ENCODE measurements at regions not wholly inside any gene's neighbourhood (a gene's known extent, or its start where the extent isn't known, plus 50 kb on each side); places are given as distances from the start of the nearest gene placed in this dataset.

DNA sequence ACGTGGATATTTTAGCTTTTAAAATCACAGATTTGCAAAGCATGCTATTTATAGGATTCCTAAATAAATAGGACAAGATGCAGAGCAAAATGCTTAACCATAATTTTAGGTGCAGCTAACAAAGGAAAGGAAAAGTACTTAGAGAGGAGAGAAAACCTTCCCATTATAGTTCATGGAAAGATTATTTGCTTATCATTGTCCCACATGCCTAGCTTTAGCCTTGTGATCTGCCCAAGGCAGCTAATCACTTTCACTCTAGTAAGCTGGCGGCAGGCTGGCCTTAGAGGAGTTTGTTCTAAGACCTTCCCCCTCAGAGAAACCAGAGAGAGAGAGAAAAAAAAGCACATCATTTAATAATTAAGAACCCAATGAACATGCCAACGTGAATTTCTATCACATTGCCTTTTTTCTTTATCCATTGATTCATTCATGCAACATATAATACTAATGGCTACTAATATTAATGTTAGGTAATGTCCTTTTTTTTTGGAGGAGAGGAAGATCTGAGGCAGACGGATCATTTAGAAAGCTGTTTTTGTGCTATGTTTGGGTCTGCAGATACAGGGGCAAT, 274.6 kb downstream of the ARL4A start:
- Histone ChIP-seq H3K4me2 (no peak overlapping the region), H3K4me3 (IDR thresholded peaks at IDR 0.05; ENCODE audit: insufficient read depth, low read depth, low read length) (no peak overlapping the region), H3K9ac (no peak overlapping the region), H2AFZ (ENCODE audit: low read depth) (no peak overlapping the region), H3K4me1 (ENCODE audit: low read depth, poor library complexity, severe bottlenecking) (no peaks in the 10 kb centered on the region), H3K27ac (no peak overlapping the region), H3K27me3 (ENCODE audit: insufficient read depth, low read depth) (no peaks in the 10 kb centered on the region), H4K20me1 (ENCODE audit: insufficient read depth) (no peaks in the 10 kb centered on the region), H3K79me2 (ENCODE audit: insufficient read depth, low read depth) (no peaks in the 10 kb centered on the region), H3K36me3 (ENCODE audit: insufficient read depth) (no peaks in the 10 kb centered on the region)
- TF ChIP-seq, protein P1, sequence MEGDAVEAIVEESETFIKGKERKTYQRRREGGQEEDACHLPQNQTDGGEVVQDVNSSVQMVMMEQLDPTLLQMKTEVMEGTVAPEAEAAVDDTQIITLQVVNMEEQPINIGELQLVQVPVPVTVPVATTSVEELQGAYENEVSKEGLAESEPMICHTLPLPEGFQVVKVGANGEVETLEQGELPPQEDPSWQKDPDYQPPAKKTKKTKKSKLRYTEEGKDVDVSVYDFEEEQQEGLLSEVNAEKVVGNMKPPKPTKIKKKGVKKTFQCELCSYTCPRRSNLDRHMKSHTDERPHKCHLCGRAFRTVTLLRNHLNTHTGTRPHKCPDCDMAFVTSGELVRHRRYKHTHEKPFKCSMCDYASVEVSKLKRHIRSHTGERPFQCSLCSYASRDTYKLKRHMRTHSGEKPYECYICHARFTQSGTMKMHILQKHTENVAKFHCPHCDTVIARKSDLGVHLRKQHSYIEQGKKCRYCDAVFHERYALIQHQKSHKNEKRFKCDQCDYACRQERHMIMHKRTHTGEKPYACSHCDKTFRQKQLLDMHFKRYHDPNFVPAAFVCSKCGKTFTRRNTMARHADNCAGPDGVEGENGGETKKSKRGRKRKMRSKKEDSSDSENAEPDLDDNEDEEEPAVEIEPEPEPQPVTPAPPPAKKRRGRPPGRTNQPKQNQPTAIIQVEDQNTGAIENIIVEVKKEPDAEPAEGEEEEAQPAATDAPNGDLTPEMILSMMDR (conservative IDR thresholded peaks at IDR 0.05; ENCODE audit: low read depth, low read length): no peak

DNA sequence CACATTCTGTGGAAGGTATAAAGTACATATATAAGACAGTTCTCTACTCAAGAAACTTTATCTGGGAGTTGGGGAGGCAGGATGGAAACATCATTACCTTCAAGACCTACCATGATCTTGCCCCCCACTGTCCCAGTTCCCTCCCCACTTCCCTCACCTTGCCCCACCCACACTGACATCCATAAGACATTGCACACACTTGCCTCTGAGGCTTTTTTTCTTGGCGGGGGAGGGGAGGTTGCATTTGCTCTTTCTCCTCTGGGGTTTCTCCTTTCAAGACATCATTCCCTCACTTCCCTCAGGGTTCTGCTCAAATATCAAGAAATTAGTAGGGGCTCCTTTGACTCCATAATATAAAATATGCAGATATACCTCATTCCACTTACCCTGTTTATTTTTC, 276.0 kb downstream of the ARL4A start:
- no peak overlapping the region for H3K4me2 ChIP-seq
- H3K9ac ChIP-seq: no peak overlapping the region
- no peak overlapping the region for H2AFZ ChIP-seq (ENCODE audit: low read depth)
- TF ChIP-seq, protein P1 (conservative IDR thresholded peaks at IDR 0.05; ENCODE audit: low read depth, low read length): no peak
- H3K4me1 ChIP-seq (ENCODE audit: low read depth, poor library complexity, severe bottlenecking): no peaks in the 10 kb centered on the region
- no peaks in the 10 kb centered on the region for H3K27me3 ChIP-seq (ENCODE audit: insufficient read depth, low read depth)
- H3K4me3 ChIP-seq (IDR thresholded peaks at IDR 0.05; ENCODE audit: insufficient read depth, low read depth, low read length): no peak overlapping the region
- H3K36me3 ChIP-seq (ENCODE audit: insufficient read depth): no peaks in the 10 kb centered on the region
- H4K20me1 ChIP-seq (ENCODE audit: insufficient read depth): no peaks in the 10 kb centered on the region
- H3K79me2 ChIP-seq (ENCODE audit: insufficient read depth, low read depth): no peaks in the 10 kb centered on the region
- no peak overlapping the region for H3K27ac ChIP-seq

DNA sequence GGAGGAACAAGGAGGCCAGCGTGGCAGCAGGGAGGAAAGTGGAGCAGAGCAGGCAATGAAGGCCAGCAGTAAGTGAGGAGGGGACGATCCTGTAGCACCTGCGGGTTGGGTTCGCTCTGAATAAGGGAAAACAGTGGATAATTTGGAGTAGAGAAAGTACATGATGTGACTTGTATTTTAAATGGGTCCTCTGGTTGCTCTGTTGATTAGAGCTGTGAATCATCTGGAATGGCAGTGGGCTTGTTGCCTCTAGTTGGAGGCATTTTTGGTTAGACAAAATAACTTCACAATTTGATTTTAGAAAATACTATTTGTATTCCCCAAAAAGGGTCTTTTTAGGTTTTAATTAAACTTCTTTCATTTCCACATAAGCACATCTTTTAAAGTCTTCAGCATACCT, 277.4 kb downstream of the ARL4A start:
- Histone ChIP-seq H3K4me3 (IDR thresholded peaks at IDR 0.05; ENCODE audit: insufficient read depth, low read depth, low read length) (no peak overlapping the region), H3K79me2 (ENCODE audit: insufficient read depth, low read depth) (no peaks in the 10 kb centered on the region), H3K9ac (no peak overlapping the region), H3K4me2 (no peak overlapping the region), H3K4me1 (ENCODE audit: low read depth, poor library complexity, severe bottlenecking) (no peaks in the 10 kb centered on the region), H3K27ac (no peak overlapping the region), H3K36me3 (ENCODE audit: insufficient read depth) (no peaks in the 10 kb centered on the region), H3K27me3 (ENCODE audit: insufficient read depth, low read depth) (no peaks in the 10 kb centered on the region), H2AFZ (ENCODE audit: low read depth) (no peak overlapping the region), H4K20me1 (ENCODE audit: insufficient read depth) (no peaks in the 10 kb centered on the region)
- TF ChIP-seq, protein P1 (conservative IDR thresholded peaks at IDR 0.05; ENCODE audit: low read depth, low read length): no peak

DNA sequence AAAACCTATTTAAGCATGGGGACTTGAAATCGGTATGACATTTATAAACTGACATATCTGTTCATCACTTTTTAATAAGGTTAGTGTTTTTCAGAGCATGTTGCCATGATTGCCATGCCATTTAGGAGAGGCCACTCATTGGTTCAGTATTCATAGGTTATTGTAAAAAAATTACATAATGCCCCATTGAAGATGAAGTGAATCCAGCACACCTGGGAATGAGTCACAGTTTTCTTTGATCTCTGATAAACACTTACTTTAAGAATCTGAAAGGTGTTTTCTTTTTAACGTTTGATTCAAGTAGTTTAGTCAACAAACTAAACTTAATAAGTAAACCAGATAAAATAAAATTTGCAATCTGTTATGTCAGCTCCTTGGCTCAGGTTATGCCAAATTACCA, 278.3 kb downstream of the ARL4A start:
- no peak overlapping the region for H3K27ac ChIP-seq
- no peak overlapping the region for H3K4me2 ChIP-seq
- no peak overlapping the region for H2AFZ ChIP-seq (ENCODE audit: low read depth)
- H4K20me1 ChIP-seq (ENCODE audit: insufficient read depth): no peaks in the 10 kb centered on the region
- no peak overlapping the region for H3K4me3 ChIP-seq (IDR thresholded peaks at IDR 0.05; ENCODE audit: insufficient read depth, low read depth, low read length)
- H3K36me3 ChIP-seq (ENCODE audit: insufficient read depth): no peaks in the 10 kb centered on the region
- H3K27me3 ChIP-seq (ENCODE audit: insufficient read depth, low read depth): no peaks in the 10 kb centered on the region
- TF ChIP-seq, protein P1 (conservative IDR thresholded peaks at IDR 0.05; ENCODE audit: low read depth, low read length): no peak
- no peaks in the 10 kb centered on the region for H3K79me2 ChIP-seq (ENCODE audit: insufficient read depth, low read depth)
- no peaks in the 10 kb centered on the region for H3K4me1 ChIP-seq (ENCODE audit: low read depth, poor library complexity, severe bottlenecking)
- no peak overlapping the region for H3K9ac ChIP-seq

Data from KMS-11 (cell line).